8988T (cell line): ENCODE measurements at regions not wholly inside any gene's neighbourhood (a gene's known extent, or its start where the extent isn't known, plus 50 kb on each side); places are given as distances from the start of the nearest gene placed in this dataset.

Experiments used
- DNase-seq: peaks from one replicate; pipeline ENCODE4 v3.0.0; 2011

DNA sequence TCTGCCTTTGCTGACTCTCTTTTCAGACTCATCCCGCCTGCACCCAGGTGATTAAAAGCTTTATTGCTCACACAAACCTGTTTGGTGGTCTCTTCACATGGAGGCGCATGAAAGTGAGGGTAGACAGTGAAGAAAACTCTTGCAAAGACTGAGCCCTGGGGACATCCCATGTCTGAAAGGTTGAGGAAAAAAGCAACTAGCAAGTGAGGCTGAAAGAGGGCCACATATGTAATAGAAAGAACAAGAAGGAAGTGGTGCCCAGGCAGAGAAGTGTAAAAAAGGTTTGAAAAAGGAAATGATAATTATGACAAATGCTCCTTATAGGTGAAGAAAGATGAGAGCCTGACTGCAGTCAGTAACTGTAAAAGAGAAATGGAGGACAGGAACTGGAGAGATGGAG is 115.9 kb upstream of the NEK7 start:
- no peak for DNase-seq

DNA sequence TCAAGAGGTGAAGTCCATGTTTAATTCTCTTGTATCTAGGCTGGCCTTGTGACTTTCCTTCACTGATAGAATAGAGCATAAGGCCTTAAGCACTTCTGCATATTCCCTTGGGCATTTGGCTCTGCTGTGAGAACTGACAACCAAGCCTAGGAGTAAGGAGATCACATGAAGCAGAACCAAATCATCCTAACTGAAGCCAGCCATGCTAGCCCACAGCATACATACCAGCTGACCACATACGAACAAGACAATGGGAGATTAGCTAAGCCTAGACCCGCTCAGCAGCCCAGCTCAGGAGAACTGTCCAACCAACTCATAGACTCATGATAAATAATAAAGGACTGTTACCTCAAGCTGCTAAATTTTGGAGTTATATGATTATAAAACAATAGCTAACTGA is 114.6 kb upstream of the NEK7 start:
- DNase-seq: no peak

GRCh38 chr1:198047913-198048312 is 108.9 kb upstream of the NEK7 start:
- no peak for DNase-seq

GRCh38 chr1:198054510-198054909 is 102.3 kb upstream of the NEK7 start:
- DNase-seq: no peak

DNA sequence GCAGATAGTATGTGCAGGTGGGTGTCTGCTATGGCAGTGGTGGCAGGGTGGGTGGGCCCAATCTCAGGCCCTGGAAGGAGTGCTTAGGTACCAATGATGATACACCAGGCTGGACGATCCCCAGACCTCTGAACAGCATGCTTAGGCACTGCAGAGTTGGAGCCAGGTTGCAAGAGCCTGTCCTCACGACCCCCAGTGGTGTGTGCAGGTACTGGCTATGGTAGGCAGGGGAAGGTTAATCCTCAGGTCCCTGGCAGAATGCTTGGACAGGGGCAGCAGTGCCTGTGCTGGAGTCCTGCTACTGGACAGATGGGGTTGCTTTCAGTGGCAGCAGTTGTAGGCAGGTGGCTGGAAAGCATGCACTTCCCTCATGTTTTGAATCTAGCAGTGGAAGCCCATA is 100.5 kb upstream of the NEK7 start:
- no peak for DNase-seq

DNA sequence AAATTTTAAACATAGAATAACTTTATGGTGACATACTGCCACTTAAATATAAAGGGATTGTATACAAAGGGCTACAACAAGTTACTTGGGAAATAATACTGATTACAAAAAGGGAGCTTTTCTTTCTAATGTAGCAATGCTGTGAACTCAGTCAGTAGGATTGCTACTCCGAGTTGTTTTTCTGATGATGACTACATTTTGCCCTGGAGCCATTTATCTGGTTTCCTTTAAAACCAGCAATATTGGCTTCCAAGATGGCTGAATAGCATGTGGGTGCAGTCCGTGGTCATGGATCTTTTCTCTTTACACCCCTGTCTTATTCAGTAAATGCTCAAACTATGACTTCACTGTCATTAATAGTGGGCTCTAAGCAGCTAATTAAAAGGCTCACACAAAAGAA is 92.6 kb upstream of the NEK7 start:
- no peak for DNase-seq

GRCh38 chr1:198068285-198068684 is 88.5 kb upstream of the NEK7 start:
- DNase-seq: no peak

DNA sequence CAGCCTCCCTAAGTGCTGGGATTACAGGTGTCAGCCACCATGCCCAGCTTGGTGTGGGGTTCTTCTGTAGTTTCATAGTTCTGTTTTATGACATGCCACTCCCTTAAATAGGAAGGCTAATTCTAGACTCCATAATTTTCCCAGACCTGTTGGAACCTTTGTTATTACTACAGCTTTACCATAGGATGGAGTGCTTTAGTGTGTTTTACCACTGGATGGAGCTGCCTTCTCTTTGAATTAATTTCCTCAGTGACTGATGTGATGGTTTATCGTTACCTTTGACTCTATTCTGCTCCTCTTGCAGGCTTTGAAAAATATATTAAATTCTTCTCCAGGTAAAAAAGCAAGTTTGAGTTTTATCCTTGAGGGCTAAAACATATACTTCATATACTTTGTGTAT is 84.6 kb upstream of the NEK7 start:
- no peak for DNase-seq

GRCh38 chr1:198075296-198075695 is 81.5 kb upstream of the NEK7 start:
- DNase-seq: no peak

- DNase-seq: no peak
These were observed 77.3 kb upstream of the NEK7 start for GRCh38 chr1:198079432-198079951.

- no peak for DNase-seq
These were observed 74.2 kb upstream of the NEK7 start for GRCh38 chr1:198082576-198082975.

GRCh38 chr1:198083549-198083948 is 73.2 kb upstream of the NEK7 start:
- DNase-seq: no peak

DNA sequence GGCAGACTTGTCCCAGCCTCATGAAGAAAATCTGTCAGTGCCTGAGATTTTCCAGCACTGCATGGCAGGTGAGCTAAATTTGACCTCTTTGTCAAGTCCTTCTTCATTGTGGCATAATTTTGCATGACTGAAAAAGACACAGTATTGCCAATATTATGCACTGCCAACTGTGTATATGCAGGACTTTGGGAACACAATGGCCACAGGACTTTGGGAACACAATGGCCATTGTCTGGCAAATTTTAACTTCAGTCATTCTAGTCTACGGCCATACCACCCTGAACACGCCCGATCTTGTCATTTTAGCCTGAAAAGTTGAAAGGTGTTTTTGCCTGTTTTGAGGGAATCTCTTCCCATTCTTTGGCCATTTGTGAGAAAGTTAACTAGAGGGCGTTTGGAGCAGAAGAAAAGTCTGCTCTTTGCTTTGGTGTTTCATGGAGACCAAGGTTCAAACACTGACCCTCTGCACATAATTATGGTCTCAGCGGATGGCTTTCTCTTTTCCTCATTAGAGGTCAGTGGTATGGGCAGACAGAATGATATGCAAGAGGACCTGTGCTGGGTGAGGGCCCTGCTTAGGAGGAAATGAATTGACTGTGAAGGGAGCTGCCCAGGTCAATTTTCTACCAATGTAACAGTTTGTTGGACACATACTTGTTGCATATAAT is 72.4 kb upstream of the NEK7 start:
- DNase-seq: no peak

GRCh38 chr1:198086051-198086745 is 70.6 kb upstream of the NEK7 start:
- no peak for DNase-seq

DNA sequence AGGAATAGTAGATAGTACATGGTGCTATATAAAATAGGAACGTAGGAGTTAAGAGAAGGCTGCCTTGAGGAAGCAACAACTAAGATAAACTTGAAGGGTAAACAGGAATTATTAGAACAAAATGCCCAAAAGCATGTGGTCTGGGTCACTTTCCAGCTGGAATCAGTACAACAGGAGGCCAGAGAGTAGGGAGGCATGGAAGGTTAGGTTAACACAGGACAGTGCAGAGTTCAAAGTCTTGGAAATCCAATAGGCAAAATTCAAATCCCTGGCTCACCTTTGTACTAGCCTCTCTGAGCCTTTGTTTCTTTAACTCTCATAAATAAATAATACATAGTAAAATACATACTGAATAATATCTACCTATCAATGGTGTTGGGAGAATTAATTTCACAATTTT is 69.0 kb upstream of the NEK7 start:
- no peak for DNase-seq

GRCh38 chr1:198088360-198089071 is 68.3 kb upstream of the NEK7 start:
- no peak for DNase-seq

DNA sequence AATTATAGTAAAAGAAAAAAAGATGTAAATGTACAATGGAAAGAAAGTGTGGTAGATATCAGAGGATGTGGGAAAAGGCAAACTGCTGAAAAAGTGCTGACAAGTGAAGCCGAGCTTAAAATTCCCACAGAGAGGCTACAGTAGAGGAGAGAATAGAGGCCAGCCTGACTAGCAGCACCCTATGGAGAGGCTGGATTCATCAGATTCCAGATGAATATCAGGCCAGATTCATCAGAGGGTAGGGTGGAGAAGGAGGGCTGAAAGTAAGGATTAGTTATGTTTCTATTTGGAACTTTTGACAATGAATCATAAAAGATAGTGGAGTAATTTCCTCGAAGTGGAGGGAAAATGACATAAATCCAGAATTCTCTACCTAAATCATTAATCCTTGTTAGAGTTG is 60.4 kb upstream of the NEK7 start:
- DNase-seq: no peak

DNA sequence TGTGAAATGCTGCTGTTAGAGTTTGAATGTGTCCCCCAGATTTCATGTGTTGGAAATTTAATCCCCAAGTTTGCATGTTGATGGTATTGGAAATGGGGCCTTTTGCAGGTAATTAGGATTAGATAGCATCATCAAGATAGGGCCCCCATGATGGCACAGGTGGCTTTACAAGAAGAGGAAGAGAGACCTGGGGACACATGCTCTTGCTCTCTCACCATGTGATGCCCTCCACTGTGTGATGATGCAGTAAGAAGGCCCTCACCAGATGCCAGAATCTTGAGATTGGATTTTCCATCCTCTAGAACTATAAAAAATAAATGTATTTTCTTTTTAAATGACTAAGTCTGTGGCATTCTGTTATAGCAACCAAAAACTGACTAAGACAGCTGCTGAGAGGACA is 57.0 kb upstream of the NEK7 start:
- no peak for DNase-seq

GRCh38 chr1:198101716-198102453 is 54.9 kb upstream of the NEK7 start:
- DNase-seq: no peak

DNA sequence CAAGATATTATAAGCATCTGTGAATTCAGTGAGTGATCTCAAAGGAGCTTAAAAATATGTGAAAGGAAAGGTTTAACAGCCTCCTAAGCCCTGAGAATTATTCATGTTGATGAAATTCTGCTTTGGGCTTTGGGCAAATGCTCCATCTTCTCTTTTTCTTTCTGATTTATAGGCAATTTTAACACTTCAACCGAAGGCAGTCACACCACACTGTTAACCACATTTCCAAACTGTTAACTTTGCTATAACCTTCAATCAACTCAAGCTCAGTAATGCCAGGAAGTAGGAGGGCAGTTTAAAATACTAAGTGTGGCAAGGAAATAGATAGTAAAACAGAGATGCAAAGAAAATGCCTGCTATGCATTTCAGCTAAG is 54.4 kb upstream of the NEK7 start:
- DNase-seq: no peak

GRCh38 chr1:198105185-198105584 is 51.6 kb upstream of the NEK7 start:
- no peak for DNase-seq

DNA sequence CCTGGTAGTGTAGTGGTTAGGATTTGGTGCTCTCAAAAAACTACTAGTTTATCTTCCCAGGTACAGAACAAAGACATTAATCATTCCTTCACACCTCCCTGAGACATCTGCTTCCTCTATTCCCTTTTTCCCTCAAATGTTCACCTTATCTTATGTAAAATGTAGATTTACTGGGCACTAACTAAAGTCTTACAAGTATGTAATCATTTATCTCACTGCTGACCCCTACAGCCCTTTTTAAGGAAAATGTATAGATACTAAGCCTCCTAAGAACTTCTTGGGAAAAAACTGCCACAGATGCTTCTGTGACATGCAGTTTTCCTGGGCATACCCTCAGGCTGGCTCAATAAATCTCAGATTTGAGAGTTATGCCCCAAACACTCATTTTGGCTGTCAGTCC is 50.8 kb upstream of the NEK7 start:
- DNase-seq: no peak
